Caki2 (cell line): ENCODE measurements at regions not wholly inside any gene's neighbourhood (a gene's known extent, or its start where the extent isn't known, plus 50 kb on each side); places are given as distances from the start of the nearest gene placed in this dataset.

ENCODE experiments used
- DNase-seq: peaks from one replicate; pipeline ENCODE4 v3.0.0-alpha.2; 2015; ENCODE audit warnings: low read depth
- in situ Hi-C: cut with HindIII; loops from 2 replicates; pipeline ENCODE4 v1.10.0; 2016; ENCODE audit warnings: low sequenced_read_pairs, low pct_unique_long_range_greater_than_20kb, mixed read lengths

DNA sequence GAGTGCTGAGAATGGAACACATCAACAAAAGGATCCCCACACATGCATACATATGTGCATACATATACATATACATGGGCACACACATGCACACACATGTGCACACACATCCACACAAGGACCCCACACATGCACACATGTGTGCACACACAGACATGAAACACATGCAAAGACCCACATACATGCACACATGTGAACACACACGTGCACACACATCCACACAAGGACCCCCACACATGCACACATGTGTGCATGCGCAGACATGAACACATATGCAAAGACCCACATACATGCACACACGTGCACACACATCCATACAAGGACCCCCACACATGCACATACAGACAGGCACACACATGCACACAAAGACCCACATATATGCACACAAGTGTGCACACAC lies 104.4 kb upstream of the ADARB2 start:
- in situ Hi-C loops = no loop called here
- no peak for DNase-seq

DNA sequence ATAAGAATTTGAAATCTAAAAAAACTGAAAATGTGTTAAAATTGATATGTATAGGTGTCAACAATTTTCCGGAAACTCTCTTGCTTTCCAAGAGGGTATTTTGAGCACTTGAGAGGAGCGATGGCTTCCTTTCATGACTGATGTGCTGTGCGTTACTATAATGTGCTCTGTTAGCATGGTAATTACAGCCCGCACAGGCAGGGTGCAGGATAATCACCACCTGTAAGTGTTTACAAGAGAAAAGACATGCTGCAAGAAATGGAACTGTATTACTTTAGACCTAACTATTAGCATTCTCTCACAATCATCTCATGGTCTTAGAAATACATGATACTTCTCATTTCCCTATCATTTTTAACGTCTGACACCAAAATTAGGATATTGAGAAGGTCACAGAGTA lies 92.4 kb upstream of the ADARB2 start:
- in situ Hi-C loops = no loop called here
- DNase-seq = no peak

GRCh38 chr10:1824928-1825327 lies 87.6 kb upstream of the ADARB2 start:
- DNase-seq = no peak
- in situ Hi-C loops = no loop called here

DNA sequence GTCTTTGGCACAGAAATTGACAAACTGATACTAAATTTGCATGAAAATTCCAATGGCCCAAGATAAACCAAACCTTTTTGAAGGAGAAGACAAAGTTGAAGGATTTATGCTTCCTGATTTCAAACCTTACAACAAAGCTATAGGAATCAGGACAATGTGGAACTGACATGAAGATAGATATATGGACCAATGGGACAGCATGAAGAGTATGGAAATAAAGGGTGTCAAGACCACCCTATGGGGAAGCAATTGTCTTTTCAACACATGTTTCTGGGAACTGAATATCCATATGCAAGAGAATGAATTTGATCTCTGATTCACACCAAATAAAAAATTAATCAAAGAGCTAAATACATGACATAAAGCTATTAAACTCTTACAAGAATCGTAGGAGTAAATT lies 77.2 kb upstream of the ADARB2 start:
- in situ Hi-C loops = no loop called here
- no peak for DNase-seq

- in situ Hi-C loops = no loop called here
- no peak for DNase-seq
Observed at GRCh38 chr10:1809139-1809741, 71.9 kb upstream of the ADARB2 start.

DNA sequence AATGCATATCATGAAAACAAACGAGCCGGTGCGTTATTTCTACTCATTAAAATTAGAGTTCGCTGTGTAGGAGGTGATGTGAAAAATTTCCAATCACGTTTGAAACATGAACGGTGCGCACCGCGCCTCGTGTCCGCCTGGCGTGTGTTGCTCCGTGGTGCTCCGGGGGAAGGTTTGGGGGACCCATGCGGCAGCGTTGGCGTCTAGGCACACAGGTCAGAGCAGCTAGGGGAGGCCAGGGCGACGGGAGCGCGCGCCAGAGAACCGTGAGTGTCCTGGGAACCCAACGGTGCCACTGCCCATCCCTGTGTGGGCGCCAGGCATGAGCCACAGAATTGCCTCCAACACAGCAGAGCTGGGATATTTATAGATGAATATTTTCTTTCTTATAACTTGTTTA lies 70.6 kb upstream of the ADARB2 start:
- in situ Hi-C loops = no loop called here
- no peak for DNase-seq

GRCh38 chr10:1807196-1807595 lies 69.9 kb upstream of the ADARB2 start:
- DNase-seq = no peak
- in situ Hi-C loops = no loop called here

- in situ Hi-C loops = no loop called here
- DNase-seq = no peak
Observed at GRCh38 chr10:1802413-1802812, 65.1 kb upstream of the ADARB2 start.

- in situ Hi-C loops = no loop called here
- no peak for DNase-seq
Observed at GRCh38 chr10:1788401-1788800, 51.1 kb upstream of the ADARB2 start.
